ENCODE measurements at regions not wholly inside any gene's neighbourhood (a gene's known extent, or its start where the extent isn't known, plus 50 kb on each side); places are given as distances from the start of the nearest gene placed in this dataset.
"Not testable (repeated sequence)": the region's sequence is repeated elsewhere in the genome, so short reads cannot be mapped to it uniquely, and the experiment has no call there.

DNA sequence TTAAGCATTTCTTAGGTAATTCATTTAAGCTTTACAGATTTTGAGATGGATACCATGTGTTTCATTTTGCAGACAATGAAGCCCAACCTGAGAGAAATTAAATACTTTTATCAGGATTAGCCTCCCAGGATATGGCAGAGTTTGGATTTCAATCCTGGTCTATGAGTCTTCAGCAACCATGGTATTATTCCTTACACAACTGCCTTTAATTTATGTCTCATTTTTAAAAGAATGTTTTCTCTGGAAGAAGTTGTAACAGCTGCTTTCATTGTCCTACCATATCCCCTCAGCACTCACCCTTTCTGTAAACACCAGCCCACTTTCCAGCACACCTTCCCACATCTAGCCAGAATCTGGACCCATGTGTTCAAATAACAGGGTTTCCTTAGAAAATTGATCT lies 863.7 kb upstream of the VRK2 start:
- DNase-seq: no peak

DNA sequence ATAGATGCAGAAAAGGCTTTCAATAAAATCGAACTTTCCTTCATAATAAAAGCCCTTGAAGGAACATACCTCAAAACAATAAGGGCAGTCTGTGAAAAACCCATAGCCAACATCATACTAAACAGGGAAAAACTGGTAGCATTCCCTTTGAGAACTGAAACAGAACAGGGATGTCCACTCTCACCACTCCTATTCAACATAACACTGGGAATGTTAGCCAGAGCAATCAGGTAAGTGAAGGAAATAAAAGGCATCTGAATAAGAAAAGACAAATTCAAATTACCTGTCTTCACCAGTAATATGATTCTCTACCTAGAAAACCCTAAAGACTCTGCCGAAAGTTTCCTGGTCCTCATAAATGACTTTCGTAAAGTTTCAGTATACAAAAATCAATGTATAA lies 861.0 kb upstream of the VRK2 start:
- DNase-seq: no peak

DNA sequence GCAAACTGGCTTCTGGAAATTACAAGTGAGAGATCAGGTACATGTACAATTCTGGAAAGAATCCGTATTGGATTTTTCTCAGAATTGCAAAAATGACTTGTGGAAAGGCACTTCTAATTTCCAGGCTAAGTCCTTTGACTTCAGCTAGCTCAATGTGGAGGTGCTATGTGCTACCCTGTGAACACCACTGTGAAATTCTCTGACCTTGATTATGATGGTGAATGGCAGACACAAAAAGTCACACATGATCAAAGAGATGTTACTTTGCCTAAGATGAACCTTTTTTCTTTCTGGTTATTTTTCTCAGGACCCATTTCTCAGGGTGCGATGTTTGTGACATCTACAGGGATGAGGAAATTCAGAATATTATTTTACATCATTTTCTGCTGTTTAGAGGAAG lies 856.6 kb upstream of the VRK2 start:
- no peak for DNase-seq

DNA sequence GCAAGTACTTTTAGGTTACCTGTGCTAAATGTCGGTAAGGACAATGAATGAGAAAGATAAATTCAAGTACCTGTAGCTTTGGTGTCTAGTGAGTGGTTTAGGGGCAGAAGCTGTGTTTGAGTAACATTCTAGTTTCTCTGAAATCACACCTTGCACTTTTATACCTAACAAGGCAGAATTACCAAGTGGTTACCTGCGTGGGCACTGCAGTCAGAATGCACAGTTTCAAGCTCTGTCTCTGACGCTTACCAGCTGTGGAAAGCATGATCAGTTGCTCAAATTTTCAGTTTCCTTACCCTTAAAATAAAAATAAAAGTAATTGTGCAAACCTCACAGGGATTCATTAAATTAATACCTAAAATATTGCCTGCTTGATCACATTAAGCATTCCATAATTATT lies 846.9 kb upstream of the VRK2 start:
- DNase-seq: no peak

DNA sequence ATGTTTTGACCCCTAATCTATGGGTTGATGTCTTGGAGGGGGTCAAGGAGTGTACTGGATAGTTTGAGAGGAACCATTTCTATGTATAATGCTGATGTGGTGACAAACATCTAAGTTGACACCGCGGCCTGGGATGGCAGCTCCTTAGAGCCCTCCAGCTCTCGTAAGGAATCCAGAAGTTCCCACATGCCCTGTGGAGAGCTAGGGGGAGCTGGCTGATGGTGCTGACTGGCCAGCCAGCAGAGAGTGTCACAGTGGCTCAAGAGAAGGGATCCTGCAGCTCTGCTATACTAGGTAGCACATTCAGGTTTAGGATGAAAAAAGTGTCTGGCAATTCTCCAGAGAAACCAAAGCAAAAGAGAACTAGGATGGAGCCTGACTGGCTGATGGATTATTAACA lies 842.2 kb upstream of the VRK2 start:
- DNase-seq: no peak

DNA sequence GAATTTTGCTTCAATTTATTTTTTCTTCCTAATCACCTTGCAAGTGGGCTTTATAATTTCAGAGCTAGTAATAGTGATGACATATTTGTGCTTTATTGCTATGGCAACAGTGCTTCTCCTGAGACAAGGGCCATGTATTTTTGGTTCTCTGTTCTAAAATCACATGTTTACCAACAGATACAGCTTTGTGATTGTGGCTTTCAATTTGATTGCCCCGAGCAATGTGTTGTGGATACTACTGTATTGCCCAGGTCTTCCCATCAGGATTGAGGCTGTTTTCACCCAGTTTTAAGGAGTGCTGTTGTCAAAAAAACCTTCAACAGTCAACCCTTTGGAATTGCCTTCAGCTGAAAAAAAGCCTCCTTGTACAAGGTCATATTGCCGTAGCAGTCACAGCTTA lies 841.4 kb upstream of the VRK2 start:
- DNase-seq: no peak

DNA sequence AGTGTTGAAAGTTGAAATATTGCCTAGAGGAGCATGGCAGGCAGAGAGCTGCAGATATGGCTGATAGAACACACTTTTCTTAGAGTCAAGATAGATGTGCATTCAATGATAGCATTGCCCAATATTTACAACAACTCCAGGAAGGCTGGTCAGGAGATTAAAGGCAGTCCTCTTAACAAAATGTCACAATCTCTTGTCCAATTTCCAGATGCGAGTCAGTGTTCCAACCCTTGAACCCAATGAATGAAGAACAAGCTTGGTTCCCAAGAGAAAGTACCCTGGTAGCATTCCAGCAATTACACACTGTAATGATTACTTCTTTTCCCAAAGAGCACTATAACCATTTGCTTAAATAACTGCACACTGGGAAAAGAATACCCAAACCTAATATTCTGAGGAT lies 839.4 kb upstream of the VRK2 start:
- DNase-seq: no peak

DNA sequence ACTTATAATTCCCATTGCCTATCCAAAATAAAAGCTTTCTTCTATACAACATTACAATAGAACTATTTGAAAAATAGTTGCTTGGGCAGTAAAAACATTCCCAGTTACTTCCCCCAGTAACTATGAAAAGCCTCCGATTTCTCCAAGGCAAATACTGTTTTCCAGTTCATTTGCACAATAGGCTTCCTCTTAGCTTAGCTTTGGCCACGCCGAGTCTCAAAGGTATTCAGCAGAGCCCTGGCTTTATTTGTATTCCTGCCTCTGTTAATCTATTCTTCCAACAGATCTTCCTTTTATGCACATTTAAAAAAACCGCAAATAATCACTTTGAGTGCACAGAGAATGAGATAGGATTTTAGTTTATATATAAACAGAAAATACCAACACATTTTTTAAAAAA lies 836.8 kb upstream of the VRK2 start:
- no peak for DNase-seq

DNA sequence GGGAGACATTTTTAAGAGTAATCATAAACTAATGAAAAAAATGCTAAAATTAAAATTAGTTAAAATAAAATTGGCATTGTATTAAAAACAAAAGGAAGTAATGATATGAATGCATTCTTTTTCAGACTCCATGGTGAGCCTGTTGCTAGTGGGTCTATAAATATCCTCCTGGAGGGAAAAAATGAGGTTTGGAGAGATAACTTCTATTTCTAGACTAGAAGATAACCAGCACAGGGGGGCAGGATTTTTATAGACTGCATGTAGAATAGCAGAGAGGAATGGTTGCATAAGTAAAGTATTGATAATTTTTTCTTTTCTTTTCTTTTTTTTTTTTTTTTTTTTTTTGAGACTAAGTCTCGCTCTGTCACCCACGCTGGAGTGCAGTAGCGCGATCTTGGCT lies 835.8 kb upstream of the VRK2 start:
- DNase-seq: no peak

DNA sequence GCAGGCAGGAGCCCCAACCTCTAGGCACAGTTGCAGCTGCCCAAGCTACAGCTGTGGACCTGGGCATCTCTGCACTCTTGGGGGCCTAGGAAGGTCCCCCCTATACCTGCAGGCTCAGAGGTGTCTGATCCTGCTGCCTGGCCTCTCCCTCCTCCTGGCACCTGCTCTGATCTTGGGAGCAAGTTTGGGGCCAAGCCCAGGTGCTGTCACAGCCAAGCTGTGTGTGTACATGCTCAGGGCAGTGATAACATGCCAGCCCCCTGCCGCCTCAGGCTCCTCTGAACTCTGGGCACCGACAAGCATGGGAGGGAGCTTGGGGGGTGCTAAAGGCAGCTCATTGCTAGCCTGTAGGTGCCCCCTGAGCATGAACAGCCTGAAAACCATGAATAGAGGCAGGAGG lies 829.6 kb upstream of the VRK2 start:
- DNase-seq: no peak

DNA sequence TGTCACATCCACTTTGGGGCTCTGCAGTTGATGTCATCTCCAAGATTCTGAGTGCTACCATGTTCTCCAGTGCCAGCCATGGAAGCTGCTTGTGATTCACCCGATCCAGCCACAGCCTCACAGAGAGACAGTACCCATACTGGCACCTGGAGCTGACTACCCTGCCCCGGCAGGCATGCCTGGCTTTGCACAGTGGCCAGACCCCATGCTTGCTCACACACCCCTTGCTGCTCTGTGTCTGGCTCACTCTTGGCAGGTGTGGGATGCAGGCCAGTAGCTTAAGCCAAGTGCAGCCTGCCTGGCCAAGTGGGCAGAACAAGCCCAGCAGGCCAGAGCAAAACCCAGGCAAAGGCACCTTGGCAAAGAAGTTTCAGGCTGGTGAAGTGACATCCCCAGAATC lies 828.4 kb upstream of the VRK2 start:
- DNase-seq: no peak

DNA sequence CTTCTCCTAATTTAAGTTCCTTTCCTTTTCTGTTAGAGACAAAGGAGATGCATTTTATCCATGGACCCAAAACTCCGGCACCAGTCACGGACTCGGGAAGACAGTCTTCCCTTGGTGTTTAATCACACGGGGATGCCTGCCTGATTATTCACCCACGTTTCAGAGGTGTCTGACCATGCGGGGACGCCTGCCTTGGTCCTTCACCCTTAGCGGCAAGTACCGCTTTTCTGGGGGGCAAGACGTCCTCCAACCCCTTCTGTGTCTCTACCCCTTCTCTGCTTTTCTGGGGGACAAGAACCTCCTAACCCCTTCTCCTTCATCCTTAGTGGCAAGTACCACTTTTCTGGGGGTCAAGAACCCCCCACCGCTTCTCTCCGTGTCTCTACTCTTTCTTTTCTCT lies 816.9 kb upstream of the VRK2 start:
- DNase-seq: not testable (repeated sequence)

DNA sequence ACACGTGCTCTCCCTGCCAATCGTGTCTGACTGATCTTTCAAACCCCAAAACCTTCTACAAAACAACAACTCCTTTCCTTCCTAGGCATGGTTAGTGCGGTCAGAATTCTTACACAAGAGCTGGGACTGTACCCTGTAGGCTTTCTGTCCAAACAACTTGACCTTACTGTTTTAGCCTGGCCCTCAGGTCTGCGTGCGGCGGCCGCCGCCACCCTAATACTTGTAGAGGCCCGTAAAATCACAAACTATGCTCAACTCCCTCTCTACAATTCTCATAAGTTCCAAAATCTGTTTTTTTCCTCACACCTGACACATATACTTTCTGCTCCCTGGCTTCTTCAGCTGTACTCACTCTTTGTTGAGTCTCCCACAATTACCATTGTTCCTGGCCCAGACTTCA lies 814.3 kb upstream of the VRK2 start:
- DNase-seq: not testable (repeated sequence)

DNA sequence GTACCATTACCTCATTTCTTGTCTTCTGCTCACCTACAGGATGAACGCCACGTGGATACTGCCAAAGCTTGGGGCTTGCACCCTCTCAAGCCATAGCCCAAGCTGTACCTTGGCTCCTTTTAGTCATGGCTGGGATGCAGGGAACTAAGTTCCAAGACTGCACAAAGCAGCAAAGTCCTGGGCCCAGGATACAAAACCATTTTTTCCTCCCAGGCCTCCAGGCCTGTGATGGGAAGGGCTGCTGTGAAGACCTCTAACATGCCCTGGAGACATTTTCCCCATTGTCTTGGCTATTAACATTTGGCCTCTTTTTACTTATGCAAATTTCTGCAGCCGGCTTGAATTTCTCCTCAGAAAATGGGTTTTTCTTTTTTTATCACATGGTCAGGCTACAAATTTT lies 795.1 kb upstream of the VRK2 start:
- DNase-seq: not testable (repeated sequence)

DNA sequence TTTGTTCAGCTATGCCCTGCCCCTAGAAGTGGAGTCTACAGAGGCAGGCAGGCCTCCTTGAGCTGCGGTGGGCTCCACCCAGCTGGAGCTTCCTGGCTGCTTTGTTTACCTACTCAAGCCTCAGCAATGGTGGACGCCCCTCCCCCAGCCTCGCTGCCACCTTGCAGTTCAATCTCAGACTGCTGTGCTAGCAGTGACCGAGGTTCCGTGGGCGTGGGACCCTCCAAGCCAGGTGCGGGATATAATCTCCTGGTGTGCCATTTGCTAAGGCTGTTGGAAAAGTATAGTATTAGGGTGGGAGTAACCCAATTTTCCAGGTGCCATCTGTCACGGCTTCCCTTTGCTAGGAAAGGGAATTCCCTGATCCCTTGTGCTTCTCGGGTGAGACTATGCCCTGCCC lies 770.2 kb upstream of the VRK2 start:
- DNase-seq: not testable (repeated sequence)

DNA sequence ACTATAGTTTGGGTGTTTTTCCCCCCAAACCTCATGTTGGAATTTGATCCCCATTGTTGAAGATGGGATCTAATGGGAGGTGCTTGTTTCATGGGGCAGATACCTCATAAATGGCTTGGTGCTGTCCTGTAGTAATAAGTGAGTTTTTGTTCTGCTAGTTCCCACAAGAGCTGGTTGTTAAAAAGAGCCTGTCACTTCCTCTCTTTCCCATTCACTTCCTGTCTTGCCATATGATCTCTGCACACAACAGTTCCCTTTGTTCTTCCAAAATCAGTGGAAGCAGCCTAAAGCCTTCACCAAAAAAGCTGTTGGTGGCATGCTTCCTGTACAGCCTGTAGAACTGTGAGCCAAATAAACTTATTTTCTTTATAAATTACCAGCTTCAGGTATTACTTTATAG lies 768.2 kb upstream of the VRK2 start:
- DNase-seq: no peak

DNA sequence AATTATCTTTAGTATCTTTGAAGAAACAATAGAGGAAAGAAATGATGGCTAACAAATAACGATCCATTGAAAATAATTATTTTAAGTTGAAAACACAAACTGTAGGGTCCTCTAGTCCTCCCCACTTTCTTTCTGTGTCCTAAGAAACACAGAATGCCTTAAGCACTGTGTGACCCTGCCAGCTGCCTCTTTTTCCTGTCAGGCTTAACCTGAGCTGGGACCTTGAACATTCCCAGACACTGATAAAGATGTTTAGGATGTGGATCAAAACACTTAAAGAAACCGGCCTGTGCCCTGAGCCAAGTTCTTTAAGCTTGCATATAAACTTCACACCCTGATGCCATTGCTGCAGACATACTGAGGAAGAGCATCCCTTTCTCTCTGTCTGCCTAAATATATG lies 755.4 kb upstream of the VRK2 start:
- DNase-seq: no peak

DNA sequence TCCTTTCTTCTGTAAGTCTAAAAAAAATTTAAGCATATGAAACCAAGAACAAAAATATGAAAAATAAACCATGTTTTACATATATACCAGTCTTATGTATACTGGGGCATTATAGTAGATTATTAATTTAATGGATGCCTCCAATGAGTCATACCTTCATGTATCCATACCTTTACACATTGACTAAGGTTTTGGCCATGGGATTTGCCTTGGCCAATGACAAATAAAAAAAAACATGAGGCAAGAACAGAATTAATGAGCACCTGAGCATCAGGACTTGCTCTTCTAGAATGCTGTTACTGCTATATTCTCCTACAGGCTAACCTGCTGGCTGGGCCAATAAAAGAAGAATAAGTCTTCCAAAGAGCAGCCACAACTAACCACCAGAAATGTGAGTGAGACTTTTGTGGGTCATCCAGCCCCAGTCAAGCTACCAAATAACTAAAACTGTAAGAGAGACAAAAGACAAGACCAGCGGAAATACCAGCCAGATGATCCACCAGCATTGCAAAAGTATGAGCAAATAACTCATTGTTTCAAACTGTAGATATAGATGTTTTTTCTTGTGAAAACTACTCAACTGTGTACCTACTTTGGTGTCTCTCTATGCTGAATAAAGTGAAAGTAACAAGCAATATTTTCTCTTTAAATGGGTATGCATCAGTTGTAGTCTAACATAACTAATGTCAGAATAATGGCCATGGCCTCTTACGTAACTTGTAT lies 749.6 kb upstream of the VRK2 start:
- DNase-seq: no peak

DNA sequence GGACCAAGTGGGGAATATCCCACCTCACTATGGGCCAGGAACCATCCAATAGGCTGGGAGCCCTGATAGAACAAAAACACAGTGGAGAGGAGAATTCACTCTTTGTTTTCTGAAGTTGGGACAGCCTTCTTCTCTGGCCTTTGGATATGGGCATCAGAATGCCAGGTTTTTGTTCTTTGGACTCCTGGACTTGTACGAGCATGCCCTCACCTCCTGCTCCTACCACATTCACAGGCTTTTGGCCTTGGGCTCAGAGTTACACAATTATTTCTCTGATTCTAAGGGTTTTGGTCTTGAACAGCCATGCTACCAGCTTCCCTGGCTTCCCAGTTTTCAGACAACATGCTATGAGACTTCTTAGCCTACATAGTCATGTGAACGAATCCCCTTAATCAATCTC lies 732.9 kb upstream of the VRK2 start:
- DNase-seq: no peak

DNA sequence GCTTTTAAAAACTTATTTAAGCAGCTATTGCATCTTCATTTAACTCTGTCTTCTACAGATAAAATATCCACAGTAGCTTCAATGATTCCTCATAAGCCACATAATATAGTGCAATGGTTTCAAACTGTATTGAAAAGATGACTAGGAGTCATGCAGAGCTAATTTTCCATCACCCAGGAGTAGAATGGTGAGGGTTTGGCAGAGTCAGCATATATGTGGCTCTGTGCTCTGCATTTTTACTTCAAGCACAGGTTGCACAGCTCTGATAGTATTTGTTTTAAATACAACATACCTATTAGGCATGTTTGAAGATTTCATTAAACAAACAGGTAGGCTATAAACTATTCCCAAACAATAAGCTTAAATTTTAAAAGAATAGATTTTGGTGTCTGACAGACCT lies 731.9 kb upstream of the VRK2 start:
- DNase-seq: no peak

DNA sequence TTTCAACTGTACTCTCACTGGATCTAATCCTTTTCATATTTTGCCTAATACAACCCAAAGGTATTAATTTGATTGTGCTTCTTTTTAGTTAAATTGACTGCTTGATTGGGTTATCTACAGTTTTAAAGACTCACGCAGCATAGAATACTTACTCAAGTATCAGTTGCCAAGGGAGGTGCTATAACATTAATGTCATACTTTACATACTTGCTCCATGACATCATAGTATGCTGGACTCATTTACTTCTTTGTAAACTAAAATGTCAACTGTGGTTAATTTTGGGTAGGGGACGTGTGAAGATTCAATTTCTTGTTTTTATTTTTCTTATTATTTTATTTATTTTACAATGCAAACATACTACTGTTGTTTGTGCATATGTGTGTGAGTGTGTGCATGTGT lies 716.2 kb upstream of the VRK2 start:
- no peak for DNase-seq

DNA sequence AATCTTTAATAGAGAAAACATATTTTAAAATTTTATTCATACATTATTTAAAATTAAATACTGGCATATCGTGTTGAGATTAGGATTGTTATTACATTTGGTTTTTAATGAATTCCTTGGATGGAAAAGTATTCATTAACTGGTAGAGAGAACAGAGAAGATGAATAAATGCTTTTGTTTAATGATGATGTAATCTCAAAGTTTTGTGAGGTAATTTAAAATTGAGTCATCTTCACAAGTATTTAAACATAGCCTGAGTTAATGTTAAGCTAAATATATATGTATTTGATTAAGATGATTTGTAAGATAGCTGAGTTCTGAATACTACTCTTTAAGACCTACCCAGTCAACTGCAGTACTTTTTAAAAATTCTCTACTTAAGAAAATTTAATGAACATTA lies 713.4 kb upstream of the VRK2 start:
- DNase-seq: no peak

DNA sequence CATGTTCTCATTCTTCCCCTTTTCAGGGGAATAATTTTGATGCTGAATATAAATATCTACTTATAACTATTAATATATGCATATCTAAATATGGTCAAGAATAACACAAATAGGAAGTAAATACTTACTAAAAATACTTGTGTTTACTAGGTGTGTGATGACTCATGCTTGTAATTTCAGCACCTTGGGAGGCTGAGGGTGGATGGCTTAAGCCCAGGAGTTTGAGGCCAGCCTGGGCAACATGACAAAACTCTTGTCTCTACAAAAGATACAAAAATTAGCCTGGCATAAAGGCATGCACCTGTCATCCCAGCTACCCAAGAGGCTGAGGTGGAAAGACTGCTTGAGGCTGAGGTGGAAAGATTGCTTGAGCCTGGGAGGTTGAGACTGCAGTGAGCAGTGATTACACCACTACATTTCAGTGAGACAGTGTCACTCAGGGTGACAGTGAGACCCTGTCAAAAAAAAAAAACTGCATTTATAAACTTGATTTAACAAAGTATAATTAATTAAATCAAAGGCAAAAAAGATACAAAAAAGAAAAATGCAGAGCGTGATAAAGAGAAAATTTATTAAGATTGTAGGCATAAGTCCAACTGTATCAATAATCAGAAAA lies 703.1 kb upstream of the VRK2 start:
- no peak for DNase-seq

DNA sequence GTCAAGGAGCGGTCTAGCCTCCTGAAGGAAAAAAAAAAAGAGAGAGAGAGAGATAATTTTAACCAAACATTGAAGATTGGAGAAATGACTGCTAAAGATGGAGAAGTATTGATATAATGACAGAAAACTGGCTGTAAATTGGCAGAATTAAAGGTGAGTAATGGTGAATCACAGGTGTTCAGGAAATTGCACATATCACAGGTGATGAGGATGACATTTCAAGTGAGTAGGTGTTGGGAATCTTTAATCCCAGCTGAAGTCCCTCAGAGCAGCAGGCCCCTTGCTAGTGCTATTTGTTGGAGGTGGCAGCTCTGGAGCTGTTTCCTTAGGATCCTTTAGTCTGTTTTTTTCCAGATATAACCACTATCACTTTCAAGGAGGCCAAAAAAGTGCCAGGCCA lies 678.4 kb upstream of the VRK2 start:
- DNase-seq: no peak

DNA sequence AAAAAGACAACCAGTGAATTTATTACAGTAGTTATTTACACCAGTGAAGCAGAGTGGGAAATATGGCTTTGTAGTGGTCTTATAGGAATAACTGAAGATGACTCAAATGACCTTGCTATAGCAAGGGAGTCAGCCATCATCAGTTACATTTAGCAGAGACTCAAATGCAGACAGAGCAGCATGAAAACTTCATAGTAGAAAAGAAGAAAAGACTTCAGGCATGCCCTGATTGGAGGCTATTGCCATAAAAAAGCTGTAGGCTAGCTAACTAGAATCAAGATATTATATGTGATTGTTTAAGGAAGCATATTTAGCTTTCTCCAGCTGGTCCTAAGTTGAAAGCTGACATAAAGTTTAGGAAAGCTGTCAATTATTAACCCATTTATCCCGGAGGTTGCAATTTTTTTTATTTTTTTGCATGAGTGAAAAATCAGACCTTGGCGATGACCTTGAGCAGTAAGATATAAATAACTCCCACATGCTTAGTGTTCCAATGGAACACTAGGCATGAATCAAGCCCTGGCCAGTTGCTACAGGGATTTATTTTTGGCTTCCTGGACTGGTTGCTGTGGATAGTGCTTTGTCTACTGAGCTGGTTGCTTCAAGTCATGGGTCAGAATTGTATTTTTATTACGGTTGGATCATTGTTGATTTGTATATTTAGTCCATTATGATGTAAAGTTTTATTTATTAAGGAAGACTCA lies 675.6 kb upstream of the VRK2 start:
- no peak for DNase-seq

Measured in DMS79 treated with DMSO at 0.1 percent for 48 hours (cell line).